ENCODE measurements at regions not wholly inside any gene's neighbourhood (a gene's known extent, or its start where the extent isn't known, plus 50 kb on each side); places are given as distances from the start of the nearest gene placed in this dataset.

GRCh38 chr10:108789336-108789735 lies 1134.0 kb downstream of the XPNPEP1 start:
- no peak for TF ChIP-seq CTCF (IDR thresholded peaks at IDR 0.05; ENCODE audit: extremely low read depth, insufficient read depth, missing control alignments)
- in situ Hi-C loops (cut with MboI; ENCODE audit: low pct_unique_long_range_greater_than_20kb, low sequenced_read_pairs, unreplicated experiment), result no loop called here
- DNase-seq (ENCODE audit: low spot score), result no peak

GRCh38 chr10:108788891-108789290 lies 1134.4 kb downstream of the XPNPEP1 start:
- in situ Hi-C loops (cut with MboI; ENCODE audit: low pct_unique_long_range_greater_than_20kb, low sequenced_read_pairs, unreplicated experiment), result no loop called here
- DNase-seq (ENCODE audit: low spot score), result no peak
- TF ChIP-seq CTCF (IDR thresholded peaks at IDR 0.05; ENCODE audit: extremely low read depth, insufficient read depth, missing control alignments), result no peak

- no peak for DNase-seq (ENCODE audit: low spot score)
- TF ChIP-seq CTCF (IDR thresholded peaks at IDR 0.05; ENCODE audit: extremely low read depth, insufficient read depth, missing control alignments), result no peak
- in situ Hi-C loops (cut with MboI; ENCODE audit: low pct_unique_long_range_greater_than_20kb, low sequenced_read_pairs, unreplicated experiment), result no loop called here
Measured at GRCh38 chr10:108787932-108788331, 1135.4 kb downstream of the XPNPEP1 start.

GRCh38 chr10:108785011-108785410 lies 1138.3 kb downstream of the XPNPEP1 start:
- no peak for DNase-seq (ENCODE audit: low spot score)
- in situ Hi-C loops (cut with MboI; ENCODE audit: low pct_unique_long_range_greater_than_20kb, low sequenced_read_pairs, unreplicated experiment), result no loop called here
- no peak for TF ChIP-seq CTCF (IDR thresholded peaks at IDR 0.05; ENCODE audit: extremely low read depth, insufficient read depth, missing control alignments)

GRCh38 chr10:108784534-108784933 lies 1138.8 kb downstream of the XPNPEP1 start:
- TF ChIP-seq CTCF (IDR thresholded peaks at IDR 0.05; ENCODE audit: extremely low read depth, insufficient read depth, missing control alignments), result no peak
- in situ Hi-C loops (cut with MboI; ENCODE audit: low pct_unique_long_range_greater_than_20kb, low sequenced_read_pairs, unreplicated experiment), result no loop called here
- no peak for DNase-seq (ENCODE audit: low spot score)

- DNase-seq (ENCODE audit: low spot score), result peak; percentile 11
- TF ChIP-seq CTCF (IDR thresholded peaks at IDR 0.05; ENCODE audit: extremely low read depth, insufficient read depth, missing control alignments), result peak; percentile 86
- in situ Hi-C loops (cut with MboI; ENCODE audit: low pct_unique_long_range_greater_than_20kb, low sequenced_read_pairs, unreplicated experiment), result no loop called here
Measured at GRCh38 chr10:108783897-108784296, 1139.4 kb downstream of the XPNPEP1 start.

GRCh38 chr10:108782411-108782810 lies 1140.9 kb downstream of the XPNPEP1 start:
- no peak for TF ChIP-seq CTCF (IDR thresholded peaks at IDR 0.05; ENCODE audit: extremely low read depth, insufficient read depth, missing control alignments)
- in situ Hi-C loops (cut with MboI; ENCODE audit: low pct_unique_long_range_greater_than_20kb, low sequenced_read_pairs, unreplicated experiment), result no loop called here
- DNase-seq (ENCODE audit: low spot score), result no peak
